ENCODE measurements at regions not wholly inside any gene's neighbourhood (a gene's known extent, or its start where the extent isn't known, plus 50 kb on each side); places are given as distances from the start of the nearest gene placed in this dataset.
"Not testable (repeated sequence)": the region's sequence is repeated elsewhere in the genome, so short reads cannot be mapped to it uniquely, and the experiment has no call there.

- H3K4me3 ChIP-seq (ENCODE audit: low read depth, low read length), result no peak overlapping the region
- no peak for TF ChIP-seq CTCF (IDR thresholded peaks at IDR 0.05; ENCODE audit: low read depth, low read length, missing control alignments)
- no peak for DNase-seq (ENCODE audit: low read depth)
Observed at GRCh38 chr5:135262364-135262763, 136.7 kb downstream of the MACROH2A1 start.

GRCh38 chr5:135260108-135260507, 138.9 kb downstream of the MACROH2A1 start:
- H3K4me3 ChIP-seq (ENCODE audit: low read depth, low read length); DNase-seq (ENCODE audit: low read depth): not testable (repeated sequence)

GRCh38 chr5:135255461-135256178, 143.4 kb downstream of the MACROH2A1 start:
- H3K4me3 ChIP-seq (ENCODE audit: low read depth, low read length), result no peak overlapping the region
- no peak for TF ChIP-seq CTCF (IDR thresholded peaks at IDR 0.05; ENCODE audit: low read depth, low read length, missing control alignments)
- DNase-seq (ENCODE audit: low read depth), result no peak

- TF ChIP-seq CTCF (IDR thresholded peaks at IDR 0.05; ENCODE audit: low read depth, low read length, missing control alignments), result no peak
- H3K4me3 ChIP-seq (ENCODE audit: low read depth, low read length), result no peak overlapping the region
- DNase-seq (ENCODE audit: low read depth), result no peak
Observed at GRCh38 chr5:135254183-135254582, 144.8 kb downstream of the MACROH2A1 start.

GRCh38 chr5:135253601-135254178, 145.3 kb downstream of the MACROH2A1 start:
- TF ChIP-seq CTCF (IDR thresholded peaks at IDR 0.05; ENCODE audit: low read depth, low read length, missing control alignments), result no peak
- DNase-seq (ENCODE audit: low read depth), result no peak
- H3K4me3 ChIP-seq (ENCODE audit: low read depth, low read length), result no peak overlapping the region

GRCh38 chr5:135251093-135251492, 147.9 kb downstream of the MACROH2A1 start:
- DNase-seq (ENCODE audit: low read depth), result no peak
- no peak for TF ChIP-seq CTCF (IDR thresholded peaks at IDR 0.05; ENCODE audit: low read depth, low read length, missing control alignments)

DNA sequence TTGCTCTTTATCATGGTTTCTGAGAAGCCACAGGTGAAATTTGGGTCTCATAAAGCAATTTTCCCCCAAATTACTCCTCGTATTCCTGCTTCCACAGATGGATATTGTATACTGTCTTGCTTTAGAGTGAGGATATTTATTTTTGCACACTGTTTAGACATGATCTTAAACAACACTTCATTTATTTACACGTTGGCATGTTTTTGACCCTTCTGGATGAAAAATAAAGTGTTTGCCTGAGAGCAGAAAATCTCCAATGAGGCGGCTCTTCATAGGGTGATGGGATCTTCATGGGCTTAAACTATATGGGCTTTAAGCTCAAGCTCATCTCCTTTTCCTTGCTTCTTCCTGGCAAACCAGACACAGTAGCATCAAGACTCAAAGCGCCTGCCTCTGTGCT, 148.4 kb downstream of the MACROH2A1 start:
- H3K4me3 ChIP-seq (ENCODE audit: low read depth, low read length), result no peak overlapping the region
- no peak for TF ChIP-seq CTCF (IDR thresholded peaks at IDR 0.05; ENCODE audit: low read depth, low read length, missing control alignments)
- no peak for DNase-seq (ENCODE audit: low read depth)

More at GRCh38 chr5:135251093-135251492, 147.9 kb downstream of the MACROH2A1 start:
- no peak overlapping the region for H3K4me3 ChIP-seq (ENCODE audit: low read depth, low read length)
